ENCODE measurements at regions not wholly inside any gene's neighbourhood (a gene's known extent, or its start where the extent isn't known, plus 50 kb on each side); places are given as distances from the start of the nearest gene placed in this dataset.

DNA sequence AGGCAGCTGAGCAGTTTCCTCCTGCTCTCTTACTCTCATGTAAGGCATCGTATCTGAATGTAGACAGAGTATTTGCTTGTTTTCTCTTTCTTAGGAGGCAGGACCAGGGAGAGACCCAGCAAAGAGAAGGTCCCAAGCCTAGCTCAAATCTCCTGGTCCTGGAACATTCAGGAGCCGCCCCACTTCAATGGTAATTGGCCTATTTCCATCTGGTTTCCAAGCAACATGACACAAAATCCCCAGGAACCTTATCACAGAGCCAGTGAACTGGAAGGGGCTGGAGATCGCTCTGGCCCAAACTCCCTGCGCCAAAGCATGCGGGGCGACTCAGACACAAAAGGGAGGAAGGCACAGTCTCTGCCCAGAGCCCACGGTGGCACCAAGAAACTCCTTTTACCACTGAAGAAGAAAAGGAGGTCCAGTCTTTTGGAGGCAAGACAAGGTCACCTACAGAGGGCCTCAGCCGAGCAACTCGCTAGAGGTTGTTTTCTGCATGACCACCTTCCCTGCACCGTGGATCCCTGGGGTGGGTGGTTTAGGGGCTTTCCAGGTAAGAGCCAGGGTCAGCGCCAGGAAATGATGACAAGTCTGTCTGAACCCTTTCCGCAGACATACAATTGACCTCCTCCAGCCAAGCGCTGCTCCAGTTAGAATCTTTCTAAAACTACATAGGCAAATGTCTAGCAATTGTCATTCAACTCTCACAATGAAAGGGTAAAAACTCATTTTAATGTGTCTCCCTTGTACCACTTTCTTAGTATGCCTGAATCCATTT lies 394.7 kb downstream of the SOX9 start:
- DNase-seq, result no peak
- TF ChIP-seq GATA1 (IDR thresholded peaks at IDR 0.05; ENCODE audit: low read depth, low read length), result no peak
- TF ChIP-seq POLR2A (IDR thresholded peaks at IDR 0.05; ENCODE audit: low read length), result no peak

DNA sequence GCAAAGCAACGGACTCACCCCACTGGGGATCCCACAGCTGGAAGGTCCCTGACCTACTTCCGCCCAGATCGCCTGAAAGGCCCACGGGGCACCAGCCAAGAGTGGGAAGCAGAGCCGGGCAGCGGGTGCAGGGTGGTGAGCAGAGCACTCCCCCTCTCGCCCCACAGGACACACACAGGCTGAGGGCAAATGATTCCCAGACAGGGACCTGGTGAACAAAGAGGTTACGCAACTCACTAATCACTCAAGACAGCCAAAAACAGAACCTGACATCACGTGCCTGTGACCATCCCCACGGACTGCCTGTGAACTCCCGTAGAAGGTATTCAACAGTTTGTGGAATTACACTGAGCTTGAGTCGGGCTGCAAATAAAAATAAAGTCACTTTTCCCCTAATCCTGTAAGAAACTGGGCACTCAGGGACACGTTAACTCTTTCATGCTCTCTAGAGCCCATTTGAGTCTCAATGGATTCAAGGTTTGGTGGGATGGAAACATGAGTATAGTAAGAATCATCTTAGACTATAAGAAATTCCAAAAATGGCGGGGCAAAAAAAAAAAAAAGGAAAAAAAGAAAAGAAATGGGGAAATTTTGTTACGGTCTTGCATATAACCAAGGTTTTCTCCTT lies 396.1 kb downstream of the SOX9 start:
- TF ChIP-seq POLR2A (IDR thresholded peaks at IDR 0.05; ENCODE audit: low read length), result no peak
- TF ChIP-seq GATA1 (IDR thresholded peaks at IDR 0.05; ENCODE audit: low read depth, low read length), result no peak
- DNase-seq, result no peak

DNA sequence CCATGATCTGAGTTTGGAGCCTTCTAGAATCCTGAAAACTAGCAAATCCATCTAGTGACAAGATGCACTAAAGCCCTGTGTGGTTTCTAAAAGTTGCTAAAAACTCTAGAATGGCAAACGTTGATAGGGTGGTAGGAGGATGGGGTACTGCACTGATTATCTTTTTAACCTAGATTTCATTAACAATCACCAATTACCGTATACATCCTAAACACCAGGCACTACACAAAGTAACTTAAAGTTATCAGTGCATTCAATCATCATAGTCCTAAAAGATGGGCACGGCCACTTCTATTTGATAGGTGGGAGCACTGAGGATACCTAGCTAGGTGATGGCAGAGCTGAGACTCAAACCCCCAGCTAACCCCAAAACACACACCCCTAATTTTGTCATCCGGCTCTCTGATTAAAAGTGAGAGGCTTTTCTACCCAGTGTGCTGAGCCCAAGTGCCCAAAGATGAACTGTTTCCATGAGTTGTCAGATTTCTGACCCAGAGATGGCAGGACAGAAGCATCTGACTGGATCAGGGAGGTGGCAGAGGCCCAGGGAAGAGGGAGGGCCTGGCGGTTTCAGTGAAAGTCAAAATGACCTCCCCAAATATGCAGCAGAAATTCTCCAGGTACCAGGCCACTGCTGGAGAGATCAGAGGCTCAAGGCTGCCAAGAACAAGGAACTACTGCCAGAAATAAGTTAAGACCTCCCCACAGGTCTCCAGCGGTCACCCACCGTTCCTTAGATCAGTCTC lies 396.8 kb downstream of the SOX9 start:
- DNase-seq, result no peak
- TF ChIP-seq POLR2A (IDR thresholded peaks at IDR 0.05; ENCODE audit: low read length) (no peak), GATA1 (IDR thresholded peaks at IDR 0.05; ENCODE audit: low read depth, low read length) (no peak)

DNA sequence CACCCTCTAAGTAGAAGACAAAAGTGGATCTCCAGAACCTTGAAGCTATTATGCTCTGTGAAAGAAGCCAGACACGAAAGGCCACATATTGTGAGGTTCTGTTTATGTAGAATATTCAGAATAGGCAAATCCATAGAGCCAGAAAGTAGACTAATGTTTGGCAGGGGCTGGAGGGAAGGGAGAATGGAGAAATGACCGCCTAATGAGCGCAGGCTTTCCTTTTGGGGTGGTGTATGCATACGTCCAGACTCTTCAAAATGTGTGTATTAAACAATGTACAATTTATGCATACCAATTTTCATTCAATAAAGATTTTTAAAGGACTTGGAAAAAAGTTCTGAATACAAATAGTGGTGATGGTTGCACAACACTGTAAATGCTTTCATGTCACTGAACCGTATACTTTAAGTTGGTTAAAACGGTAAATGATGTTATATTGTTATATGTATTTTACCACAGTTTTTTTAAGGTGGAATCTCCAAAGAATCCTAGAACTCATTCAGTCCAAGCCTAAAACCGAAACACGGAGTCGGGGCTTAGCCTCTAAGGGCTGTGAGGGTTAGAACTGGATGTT lies 397.4 kb downstream of the SOX9 start:
- TF ChIP-seq GATA1 (IDR thresholded peaks at IDR 0.05; ENCODE audit: low read depth, low read length) (no peak), POLR2A (IDR thresholded peaks at IDR 0.05; ENCODE audit: low read length) (no peak)
- DNase-seq, result no peak

DNA sequence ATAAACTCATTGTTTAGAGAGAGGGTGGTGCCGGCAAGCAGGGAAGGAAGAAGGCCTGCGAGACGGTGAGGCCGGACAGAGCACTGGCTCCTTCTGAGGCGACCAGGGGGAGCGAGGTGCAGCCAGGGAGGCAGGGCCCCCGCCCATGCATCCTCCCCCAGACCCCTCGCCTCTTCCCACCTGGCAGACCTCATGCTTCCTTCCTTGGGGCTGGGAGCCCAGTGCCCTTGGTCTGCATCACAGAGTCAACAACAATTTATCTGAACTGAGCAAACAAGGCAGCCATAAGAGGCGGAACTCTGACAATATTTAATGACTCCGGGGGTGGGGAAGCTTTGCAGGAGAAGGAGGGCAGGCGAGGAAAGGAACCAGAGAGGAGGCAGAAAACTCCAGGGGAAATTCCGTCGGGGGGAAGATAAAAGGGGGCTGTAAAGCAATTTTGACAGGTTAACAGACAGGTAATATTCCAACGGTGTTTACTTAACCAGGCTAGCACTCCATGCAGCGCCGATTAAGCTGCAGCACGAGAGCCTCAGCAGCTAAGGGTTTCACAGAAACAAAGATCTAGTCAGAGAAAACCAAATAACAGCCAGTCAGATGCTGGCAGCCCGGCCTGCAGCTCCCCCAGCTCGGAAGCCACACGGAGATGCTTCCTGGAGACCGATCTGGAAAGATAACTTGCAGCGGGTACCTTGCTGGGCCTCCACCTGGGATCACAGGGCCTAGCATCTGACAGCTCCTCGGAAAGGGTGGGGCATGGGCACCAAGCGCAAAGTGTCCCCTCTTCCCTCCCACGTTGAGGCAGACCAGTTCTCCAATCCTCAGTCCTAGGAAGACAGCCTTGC lies 398.2 kb downstream of the SOX9 start:
- no peak for TF ChIP-seq POLR2A (IDR thresholded peaks at IDR 0.05; ENCODE audit: low read length)
- no peak for TF ChIP-seq GATA1 (IDR thresholded peaks at IDR 0.05; ENCODE audit: low read depth, low read length)
- DNase-seq, result no peak

DNA sequence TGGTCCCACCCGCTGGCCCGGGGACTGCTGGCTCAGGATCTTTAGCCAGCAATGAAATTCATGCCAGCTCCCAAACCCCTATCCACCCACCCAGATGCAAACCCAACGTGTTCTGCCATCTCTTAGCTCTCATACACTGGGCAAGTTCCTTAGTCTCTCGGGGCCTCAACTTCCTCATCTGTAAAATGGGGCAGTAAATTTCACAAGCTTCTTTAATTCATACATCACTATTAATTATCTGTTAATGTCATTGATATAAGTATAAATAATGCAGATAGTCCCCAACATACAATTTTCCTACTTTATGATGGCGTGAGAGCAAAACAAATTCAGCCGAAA lies 398.7 kb downstream of the SOX9 start:
- TF ChIP-seq GATA1 (IDR thresholded peaks at IDR 0.05; ENCODE audit: low read depth, low read length) (no peak), POLR2A (IDR thresholded peaks at IDR 0.05; ENCODE audit: low read length) (no peak)
- no peak for DNase-seq

DNA sequence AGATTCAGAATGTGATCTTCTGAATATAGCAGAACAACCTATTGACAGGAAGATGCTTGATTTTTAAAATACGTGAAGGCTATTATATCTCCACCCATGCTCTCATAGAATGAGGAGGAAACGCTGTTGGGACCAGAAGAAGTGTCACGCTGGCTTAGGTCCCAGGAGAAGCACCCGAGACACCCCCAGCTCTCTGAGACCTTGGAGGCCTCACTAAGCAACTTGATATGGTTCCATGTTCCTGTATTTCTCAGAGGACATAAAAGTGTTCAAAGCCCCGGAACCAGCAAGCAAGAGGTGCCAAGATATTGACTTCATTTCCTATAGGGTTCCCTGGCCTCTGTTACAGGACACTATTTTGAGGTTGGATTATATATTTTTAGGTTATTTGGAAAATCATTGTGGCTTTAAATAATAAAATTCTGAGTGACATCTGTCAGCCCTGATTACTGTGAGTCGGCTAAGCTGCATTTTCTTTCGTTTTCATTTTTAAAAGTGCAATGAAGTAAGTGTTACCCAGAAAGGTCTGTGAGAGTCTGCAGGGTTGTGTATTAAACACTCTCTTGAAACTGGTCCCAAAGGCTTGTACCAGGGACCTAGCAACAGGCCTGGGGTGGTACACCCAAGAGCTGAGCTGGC lies 400.0 kb downstream of the SOX9 start:
- TF ChIP-seq POLR2A (IDR thresholded peaks at IDR 0.05; ENCODE audit: low read length) (no peak), GATA1 (IDR thresholded peaks at IDR 0.05; ENCODE audit: low read depth, low read length) (no peak)
- DNase-seq, result no peak

DNA sequence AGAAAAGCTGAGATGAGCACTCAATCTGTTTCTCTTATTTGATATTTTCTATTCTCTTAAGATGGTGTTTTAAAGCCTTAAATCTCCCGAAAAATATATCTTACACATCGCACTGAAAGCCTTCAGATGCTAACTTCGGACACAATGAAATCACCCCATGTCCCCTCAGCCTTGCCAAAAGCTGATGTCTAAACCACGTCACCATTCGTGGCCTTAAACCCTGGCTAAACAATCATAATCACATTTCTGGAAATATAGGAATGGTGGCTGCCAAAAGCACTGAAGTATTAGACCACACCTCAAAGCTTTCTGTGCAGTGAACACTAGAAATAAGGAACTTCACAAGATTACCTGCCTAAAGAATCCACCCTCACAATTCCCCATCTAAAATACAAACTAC lies 402.7 kb downstream of the SOX9 start:
- TF ChIP-seq POLR2A (IDR thresholded peaks at IDR 0.05; ENCODE audit: low read length) (no peak), GATA1 (IDR thresholded peaks at IDR 0.05; ENCODE audit: low read depth, low read length) (no peak)

DNA sequence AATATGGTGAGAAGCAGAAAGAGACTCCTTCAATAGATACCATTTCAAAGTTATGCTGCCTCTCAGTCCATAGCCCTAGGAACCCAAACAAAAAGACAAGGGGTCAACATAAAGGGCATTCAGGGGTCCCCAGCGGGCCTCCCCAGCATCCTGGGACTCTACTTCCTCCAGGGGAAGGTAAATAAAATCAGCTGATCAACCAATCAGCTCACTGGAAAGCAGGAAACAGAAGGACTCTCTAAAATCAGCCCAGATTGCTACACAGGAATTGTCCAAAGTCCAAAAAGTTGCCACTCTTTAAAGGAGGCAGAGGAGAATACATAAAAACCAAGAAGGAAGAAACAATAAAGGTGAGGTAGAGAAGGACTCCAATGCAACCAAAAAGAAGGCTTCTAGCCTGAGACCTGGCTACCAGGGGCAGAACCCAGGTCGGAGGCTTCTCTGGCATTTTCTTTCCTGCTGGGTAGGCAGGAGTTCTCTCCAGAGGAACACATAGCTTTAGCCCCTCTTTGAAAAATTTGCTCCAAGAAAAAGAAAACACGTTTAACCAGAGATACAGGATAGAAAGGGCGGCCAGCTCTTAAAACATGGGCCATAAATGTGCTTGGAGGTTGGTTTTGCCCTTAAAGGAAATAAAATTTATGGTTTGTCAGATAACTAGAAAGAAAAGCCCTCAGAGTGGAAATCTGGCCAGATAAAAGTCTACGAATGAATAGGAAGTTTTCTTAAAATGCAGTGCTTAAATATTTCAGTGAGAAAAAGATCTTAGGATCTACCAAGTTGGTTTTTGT lies 404.6 kb downstream of the SOX9 start:
- no peak for DNase-seq
- no peak for TF ChIP-seq POLR2A (IDR thresholded peaks at IDR 0.05; ENCODE audit: low read length)
- TF ChIP-seq GATA1 (IDR thresholded peaks at IDR 0.05; ENCODE audit: low read depth, low read length), result no peak

More for the DNA sequence above, 402.7 kb downstream of the SOX9 start:
- no peak for DNase-seq

DNA sequence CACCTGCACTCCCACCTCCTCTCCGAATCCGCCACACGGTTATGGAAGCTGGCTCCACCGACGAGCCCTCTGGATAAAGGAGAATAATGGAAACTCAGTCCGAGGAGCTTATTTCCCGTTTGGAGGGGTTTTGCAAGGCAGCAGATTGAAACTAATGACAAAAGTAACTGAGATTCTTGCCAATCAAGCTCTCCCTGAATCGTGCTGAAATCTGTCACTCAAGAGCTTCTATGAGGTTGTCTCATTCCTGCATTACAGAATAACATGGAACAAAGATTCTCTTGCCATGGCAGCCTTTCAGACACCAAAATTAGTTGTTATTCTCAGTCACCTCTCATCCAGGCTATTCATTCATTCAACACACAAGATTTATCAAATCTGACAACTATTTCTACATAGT lies 405.9 kb downstream of the SOX9 start:
- TF ChIP-seq POLR2A (IDR thresholded peaks at IDR 0.05; ENCODE audit: low read length), result no peak
- no peak for TF ChIP-seq GATA1 (IDR thresholded peaks at IDR 0.05; ENCODE audit: low read depth, low read length)

DNA sequence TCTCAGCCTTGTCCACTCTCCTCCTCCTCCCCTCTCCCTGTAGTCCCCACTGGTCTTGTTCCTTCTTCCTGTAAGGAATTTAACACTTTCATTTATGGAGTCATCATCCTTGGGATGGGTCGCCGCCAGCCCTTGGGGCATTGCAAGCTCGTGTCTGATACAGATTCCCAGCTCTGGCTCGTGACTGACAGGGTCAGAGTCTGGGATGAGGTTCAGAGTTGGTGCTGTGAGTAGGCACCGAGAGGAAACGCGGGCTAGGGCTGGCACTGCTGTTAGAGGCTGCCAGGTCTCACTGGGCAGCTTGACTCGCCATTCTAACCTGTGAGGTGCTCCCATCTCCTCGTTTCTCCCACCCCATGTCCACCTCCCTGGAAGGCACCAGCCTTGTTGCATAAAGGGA lies 407.0 kb downstream of the SOX9 start:
- TF ChIP-seq GATA1 (IDR thresholded peaks at IDR 0.05; ENCODE audit: low read depth, low read length) (no peak), POLR2A (IDR thresholded peaks at IDR 0.05; ENCODE audit: low read length) (no peak)

More for the DNA sequence above, 405.9 kb downstream of the SOX9 start:
- DNase-seq, result no peak

DNA sequence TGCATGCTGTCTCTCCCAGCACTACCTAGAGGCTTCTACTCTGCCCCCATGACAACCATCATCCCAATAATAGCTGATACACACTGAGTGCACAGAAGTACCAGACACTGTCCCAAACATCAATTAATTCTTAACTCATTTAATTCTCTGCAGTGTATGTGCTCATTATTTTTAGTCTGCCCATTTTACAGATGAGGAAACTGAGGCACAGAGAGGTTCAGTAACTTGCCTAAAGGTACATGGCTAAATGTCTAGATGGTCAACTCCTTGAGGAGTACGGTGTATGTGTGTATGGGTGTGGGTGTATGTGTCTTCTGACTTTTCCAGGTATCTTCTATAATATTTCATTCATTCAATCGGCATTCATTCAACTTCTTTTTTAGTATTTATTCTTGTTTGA lies 407.9 kb downstream of the SOX9 start:
- TF ChIP-seq POLR2A (IDR thresholded peaks at IDR 0.05; ENCODE audit: low read length) (no peak), GATA1 (IDR thresholded peaks at IDR 0.05; ENCODE audit: low read depth, low read length) (no peak)
- no peak for DNase-seq

More for the DNA sequence above, 407.0 kb downstream of the SOX9 start:
- DNase-seq, result no peak
